NCI-H2227 treated with DMSO at 0.1 percent for 48 hours (cell line): ENCODE measurements at regions not wholly inside any gene's neighbourhood (a gene's known extent, or its start where the extent isn't known, plus 50 kb on each side); places are given as distances from the start of the nearest gene placed in this dataset.
"Not testable (repeated sequence)": the region's sequence is repeated elsewhere in the genome, so short reads cannot be mapped to it uniquely, and the experiment has no call there.

Source experiments
- DNase-seq: peaks from one replicate; lab custom pipeline; 2025; lab: John Stamatoyannopoulos, UW

DNA sequence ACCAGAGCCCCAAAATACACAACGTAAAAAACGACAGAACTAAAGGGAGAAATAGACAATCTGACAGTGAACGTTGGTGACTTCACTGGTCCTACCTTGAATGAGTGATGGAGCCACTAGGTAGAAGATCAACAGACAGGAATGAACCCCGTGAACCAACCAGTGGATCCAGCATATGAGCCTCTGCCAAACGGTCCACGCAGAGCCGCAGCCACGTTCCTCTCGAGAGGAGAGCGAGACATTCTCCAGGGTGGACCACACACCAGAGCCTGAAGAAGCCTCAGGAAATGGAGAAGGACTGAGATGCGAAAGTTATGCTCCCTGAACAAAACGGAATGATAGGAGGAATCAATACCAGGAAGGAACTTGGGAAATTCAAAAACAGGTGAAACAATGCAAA is 178.4 kb downstream of the RTP5 start:
- DNase-seq: no peak

DNA sequence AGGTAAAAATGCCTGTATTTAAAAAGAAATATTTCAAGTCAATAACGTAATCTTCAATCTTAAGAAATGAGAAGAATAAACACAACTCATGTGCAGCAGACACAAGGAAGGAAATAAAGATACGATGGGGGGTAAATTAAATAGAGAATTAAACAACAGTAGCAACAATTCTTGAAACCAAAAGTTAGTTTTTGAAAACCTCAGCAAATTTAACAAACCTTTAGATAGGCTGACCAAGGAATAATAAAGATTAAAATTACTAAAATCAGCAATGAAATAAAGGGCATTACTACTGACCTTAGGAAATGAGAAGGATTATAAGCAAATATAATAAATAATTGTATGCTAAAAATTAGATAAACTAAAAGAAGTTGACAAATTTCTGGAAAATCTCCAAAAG is 178.9 kb downstream of the RTP5 start:
- no peak for DNase-seq

DNA sequence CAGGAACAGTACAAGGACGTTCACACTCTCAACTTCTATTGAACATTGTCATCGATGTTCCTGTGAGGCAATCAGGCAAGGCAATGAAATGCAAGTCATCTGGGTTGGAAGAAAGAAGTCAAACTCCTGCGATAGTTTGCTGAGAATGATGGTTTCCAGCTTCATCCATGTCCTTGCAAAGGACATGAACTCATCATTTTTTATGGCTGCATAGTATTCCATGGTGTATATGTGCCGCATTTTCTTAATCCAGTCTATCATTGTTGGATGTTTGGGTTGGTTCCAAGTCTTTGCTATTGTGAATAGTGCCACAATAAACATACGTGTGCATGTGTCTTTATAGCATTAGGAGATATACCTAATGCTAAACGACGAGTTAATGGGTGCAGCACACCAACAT is 180.0 kb downstream of the RTP5 start:
- DNase-seq: not testable (repeated sequence)

DNA sequence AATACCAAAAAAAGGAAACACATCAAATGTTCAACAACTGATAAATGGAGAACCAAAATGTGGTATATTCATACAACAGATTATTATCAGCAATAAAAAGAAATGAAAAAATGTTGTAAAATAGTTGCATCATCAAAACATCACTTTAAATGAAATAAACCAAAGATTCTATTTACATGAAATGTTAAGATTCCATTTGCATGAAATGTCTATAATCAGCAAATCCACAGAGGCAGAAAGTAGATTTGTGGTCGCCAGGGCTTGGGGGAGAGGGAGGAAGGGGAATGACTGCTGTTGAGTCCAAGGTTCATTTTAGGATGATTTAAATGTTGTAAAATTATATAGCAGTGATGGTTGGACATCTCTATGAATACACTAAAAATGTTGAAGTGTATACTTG is 181.9 kb downstream of the RTP5 start:
- peak; percentile 70 for DNase-seq

DNA sequence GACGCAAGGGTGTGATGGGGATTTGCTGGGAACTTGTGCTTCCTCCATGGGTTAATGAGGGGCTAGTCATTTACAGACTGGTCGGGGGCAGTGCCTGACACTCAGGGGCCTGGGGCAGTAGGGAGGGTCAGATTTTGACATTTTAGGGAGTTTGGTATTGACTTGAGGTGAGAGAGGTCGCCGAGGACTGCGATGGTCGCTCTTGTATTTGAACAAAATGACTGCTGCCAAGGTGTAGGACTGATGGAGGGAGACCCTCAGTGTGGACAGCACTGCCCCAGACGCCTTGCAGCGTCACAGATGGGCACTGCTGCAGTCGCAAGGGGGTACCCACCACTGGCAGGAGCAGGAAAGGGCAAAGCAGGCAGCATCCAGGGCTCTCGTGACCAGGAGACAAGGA is 182.9 kb downstream of the RTP5 start:
- DNase-seq: no peak

DNA sequence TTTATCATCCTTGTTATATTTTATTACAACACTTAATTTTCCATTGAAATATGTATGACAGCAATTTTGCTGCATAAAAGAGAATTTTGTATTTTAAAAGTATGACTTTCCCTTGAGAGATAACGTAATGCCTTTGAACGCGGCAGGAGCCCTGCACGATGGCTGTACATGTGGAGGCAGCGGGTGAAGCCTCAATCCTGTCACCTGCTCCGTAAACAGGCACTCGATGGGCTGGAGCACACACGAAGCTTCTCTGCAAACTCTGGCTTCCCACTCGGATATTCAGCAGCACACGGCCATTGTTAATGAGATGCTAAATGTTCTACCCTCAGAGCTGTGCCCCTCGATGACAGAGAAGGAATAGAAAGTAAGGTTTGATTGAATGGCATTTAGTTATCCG is 184.4 kb downstream of the RTP5 start:
- DNase-seq: no peak

DNA sequence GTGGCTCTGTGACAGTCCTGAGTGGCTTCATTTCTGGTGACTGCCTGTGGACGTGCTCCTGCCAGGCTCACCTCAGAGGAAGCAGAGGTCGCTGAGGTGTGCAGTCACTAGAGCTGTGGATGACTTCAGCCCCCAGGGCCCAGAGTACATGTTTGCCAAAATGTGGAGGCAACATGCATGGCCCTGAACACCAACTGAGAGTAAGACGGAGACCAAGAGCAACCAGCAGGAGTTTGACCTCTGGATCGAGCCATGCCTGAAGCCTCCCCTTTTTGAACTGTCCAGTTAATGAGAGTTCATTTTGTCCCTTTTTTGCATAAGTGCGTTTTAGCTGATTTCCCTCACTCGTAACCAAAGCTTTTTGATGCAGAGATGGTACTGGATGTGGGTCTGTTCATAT is 184.9 kb downstream of the RTP5 start:
- DNase-seq: no peak

DNA sequence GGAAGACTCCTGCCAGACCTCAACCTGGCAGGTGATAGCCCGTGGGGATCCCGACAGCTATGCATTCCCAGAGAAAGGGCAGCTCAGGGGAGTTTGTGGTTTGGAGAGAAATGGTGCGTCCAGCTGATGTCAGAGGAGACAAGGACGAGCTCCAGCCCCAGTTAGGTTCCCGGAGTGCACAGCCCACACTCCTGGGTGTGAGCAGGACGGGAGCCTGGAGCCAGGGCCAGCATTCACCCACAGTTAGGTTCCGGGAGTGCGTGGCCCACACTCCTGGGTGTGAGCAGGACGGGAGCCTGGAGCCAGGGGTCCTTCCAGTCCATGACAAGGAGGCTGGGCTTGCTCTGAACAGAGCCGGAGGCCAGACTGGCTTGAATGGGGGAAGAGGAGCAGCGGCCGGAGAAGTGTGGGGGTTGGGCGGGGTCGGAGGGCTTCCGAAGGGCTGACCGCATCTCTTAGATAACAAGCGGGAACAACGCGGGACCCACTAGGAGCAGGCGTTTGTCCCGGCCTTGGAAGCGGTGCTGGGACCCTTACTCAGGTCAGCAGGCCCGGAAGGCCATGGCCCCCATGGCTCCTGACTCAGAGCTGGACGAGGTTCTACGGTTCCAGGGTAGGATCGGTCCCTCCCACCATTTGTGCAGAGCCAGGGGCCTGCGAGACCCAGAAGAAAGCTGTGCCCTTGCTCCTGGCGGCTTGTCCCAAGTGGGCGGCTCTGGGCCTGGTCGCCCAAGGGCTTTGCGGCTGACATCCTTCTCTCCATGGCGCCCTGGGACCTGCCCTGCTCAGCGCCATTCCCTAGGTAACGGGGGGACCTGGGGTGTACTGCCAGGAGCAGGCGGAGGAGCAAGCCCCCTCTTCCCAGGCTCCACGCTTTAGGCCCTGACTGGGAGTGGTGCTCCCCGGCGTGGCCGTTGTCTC is 185.6 kb downstream of the RTP5 start:
- no peak for DNase-seq

DNA sequence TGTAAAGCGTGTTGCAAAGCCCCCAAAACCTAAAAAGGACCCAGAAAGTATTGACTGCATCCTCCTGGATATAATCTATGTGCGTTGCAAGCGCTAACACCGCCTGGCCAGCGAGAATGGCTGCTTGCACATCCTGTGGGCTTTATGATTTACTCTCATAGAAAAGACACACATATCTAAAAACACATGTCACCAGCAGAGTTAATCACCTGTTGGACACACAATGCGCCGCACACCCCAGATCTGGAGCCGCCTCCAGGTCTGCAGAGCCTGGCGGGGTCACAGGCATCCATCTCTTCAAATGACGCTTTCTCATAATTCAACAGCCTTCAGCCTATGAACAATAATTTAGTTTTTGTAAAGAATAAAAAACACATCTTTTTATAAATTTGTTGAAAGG is 186.5 kb downstream of the RTP5 start:
- no peak for DNase-seq

DNA sequence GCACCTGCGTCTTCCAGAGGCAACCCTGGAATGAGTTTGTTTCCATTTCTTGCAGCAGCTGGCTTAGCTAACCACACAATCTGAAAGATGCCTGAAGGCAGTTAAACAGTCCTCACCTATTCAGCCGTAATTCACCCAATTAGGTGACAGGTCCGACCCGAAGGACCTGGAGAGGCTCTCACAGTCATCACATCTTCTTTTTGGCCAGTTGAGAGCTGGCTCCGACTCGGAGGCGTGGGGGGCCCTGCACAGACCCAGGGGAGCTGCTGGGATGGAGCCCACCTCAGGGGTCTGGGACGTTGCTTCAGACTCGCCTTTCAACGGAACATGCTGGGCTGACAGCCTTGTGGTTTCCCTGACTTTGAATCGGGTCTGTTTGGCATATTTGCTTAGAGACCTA is 187.3 kb downstream of the RTP5 start:
- no peak for DNase-seq

DNA sequence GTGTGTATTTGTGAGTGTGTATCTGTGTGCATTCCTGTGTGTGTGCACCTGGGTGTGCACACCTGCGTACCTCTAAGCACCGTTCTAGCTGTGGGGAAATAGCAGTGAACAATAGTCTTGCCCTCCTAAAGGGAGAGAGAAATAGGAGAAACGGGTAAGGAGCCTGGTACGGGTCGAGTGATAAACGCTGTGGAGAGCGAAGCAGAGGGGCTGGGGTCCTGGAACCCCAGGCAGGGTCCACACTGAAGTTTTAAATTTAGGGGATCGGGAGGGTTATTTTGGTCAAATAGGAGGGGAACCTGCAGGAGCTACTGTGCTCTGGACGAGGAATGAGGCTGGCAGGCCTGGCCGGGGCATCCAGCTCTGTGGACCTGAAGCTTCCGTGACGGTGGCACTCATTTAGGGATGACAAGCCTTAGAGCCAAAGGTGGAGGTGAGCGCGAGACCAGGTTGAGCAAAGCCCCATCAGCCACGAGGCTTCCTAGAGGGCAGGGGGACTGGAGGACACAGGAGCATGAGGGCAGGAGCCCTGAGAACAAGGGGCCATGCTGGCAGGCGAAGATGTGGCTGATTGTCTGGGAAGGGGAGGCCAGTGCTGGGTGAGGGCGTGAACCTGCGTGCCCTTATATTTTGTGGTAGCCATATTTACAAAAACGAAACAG is 188.0 kb downstream of the RTP5 start:
- DNase-seq: no peak

DNA sequence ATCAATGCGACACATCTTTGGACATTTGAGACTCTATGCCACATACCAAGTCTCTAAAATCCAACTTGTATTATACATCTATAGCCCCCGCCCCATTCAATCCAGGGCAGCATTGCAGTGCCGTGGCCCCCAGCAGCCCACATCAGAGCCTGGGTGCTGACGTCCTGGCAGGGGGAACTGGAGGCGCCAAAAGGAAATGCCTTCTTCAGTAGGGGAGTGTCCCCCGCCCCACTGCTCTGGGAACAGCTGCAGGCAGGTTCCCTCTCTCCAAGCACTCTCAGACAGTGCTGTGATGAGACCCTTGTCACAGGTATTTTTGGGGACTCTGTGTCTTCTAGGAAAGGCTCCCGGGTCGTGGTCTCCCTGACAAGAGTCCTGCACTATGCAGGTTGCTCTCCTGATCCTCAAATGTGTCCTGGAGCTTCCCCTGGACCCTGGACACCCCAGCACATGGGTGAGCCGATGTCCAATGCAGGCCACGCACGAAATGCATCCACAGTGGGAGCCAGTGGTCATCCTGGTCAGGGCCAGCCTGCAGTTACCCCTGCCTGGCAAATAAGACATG is 188.7 kb downstream of the RTP5 start:
- DNase-seq: no peak

DNA sequence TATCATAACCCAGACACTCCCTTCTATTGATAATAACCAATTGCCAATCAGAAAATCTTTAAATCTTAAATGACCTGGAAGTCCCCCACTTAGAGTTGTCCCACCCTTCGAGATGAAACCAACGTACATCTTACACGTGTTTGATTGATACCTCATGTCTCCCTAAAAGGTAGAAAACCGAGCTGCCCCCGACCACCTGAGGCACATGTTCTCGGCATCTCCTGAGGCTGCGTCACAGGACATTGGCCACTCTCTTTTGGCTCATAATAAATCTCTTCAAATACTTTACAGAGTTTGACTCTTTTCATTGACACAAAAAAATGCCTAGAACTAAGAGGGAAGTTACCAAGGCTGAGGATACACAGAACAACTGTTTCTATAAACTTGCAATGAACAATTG is 190.0 kb downstream of the RTP5 start:
- DNase-seq: no peak

DNA sequence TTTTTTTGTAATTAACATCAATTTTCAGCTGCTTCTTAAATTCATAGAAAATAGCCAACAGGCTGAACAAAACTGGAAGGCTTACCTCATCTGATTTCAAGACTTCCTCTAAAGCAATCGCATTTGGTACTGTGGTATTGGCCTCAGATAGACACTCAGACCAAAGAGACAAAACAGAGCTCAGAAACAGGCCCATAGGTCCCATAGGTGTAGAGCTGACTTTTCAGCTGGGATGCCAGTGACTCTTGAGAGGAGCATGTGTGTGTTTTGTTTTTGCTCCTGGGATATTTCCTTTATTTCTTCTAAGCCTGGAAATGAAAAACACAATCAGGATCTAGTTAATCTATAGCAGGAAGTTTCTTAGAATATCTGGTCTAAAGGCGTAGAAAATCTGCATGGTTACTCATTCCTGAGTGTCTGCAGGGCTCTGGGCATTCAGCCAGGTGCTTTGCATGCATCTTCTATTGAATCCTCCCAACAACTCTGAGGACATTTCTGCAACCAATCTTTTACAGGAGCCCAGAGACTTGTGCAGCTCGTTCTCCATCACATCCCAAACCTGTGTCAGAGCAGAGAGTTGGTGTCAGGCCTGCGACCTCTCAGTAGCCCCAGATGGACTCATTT is 190.8 kb downstream of the RTP5 start:
- DNase-seq: no peak

DNA sequence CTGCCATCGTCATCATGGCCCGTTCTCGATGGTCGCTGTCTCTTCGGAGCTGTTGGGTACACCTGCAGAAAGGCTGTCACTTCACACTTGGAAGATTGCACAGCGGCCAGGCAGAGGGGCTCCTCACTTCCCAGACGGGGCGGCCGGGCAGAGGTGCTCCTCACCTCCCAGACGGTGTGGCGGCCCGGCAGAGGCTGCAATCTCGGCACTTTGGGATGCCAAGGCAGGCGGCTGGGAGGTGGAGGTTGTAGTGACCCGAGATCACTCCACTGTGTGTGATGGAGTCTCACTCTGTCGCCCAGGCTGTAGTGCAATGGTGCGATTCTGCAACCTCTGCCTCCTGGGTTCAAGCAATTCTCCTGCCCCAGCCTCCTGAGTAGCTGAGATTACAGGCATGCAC is 192.4 kb downstream of the RTP5 start:
- DNase-seq: not testable (repeated sequence)

DNA sequence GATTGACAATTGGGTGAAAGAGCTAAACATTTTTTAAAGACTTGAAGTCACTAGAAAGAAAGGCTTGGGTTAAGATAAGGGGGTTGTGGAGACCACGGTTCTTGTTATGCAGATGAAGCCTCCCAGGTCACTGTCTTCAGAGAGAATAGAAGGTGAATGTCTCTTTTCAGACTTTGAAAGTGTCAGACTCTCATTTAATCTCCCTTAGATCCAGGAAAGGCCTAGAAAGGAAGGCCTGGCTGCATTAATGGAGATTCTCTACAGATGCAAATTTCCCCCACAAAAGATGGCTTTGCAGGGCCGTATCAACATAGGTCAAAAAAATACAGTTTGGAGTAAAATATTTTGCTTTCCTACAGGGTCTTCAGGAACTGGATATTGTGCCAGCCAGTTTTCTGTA is 193.9 kb downstream of the RTP5 start:
- DNase-seq: no peak

DNA sequence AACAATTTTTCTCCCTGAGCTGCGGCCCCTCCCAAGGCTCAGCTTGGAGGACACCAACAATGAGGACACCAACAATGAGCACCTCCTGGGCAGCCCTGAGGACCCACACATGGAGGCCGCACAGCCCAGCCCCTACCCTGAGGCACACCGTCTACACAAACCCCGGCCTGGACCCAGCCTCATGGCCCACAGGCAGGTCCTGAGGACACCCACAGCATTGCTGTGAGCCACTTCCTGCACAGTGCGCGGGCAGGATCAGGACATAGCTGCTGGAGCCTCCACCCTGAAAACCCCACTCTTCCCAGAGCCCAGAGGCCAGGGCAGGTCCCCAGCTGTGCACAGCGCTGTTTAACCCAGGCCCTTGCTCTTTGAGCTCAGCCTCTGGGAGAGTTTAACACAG is 194.3 kb downstream of the RTP5 start:
- no peak for DNase-seq

DNA sequence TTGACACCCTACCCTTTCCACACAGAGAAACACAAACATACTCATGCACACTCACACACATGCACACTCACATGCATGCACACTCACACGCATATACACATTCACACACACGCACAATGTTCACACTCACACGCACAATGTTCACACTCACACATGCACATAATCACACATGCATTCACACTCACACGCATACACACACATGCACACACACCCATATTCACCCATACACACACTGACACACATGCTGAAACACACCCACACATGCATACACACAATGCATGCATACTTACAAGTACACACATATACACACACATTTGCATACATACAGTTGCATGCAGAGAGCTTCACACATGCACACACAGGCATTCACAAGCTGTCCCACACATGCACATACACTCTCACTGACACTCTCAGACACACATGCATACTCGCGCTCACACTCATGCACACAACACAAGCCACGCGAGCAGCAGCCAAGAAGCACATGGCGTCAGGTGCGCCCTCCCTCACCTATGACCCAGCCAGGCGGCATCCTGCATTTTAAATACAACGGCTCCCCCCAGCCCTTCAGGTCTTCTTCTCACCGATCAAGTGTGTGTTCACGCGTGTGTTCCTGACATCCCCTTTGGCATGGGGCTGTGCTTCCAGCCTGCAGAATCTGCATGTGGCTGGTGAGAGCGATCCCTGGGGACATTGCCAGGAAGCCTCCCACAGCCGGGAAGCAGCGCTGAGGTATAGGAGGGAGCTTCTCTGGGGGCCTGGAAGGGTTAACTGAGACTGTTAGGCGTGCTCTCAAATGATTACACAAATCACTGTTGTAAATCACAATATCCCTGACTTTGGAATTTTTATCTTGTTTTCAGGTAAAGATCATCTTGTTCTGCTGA is 195.1 kb downstream of the RTP5 start:
- no peak for DNase-seq

DNA sequence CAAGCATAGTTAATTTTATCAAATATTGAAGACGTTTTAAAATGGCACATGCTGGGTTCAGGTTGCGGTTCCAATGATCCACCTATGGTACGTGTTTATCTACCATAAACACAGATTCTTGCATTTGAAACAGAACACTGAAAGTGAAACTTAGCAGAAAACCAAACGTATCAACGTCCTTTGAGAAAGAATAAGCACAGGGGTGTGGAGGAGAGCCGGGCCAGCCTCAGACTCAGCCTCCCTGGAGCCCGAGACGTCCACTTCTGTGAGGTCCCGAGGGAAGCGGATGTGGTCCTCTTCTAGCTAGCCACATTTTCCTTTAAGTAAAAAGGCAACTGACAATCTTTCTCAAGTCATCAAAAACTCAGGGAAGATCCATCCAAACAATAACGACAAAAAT is 195.9 kb downstream of the RTP5 start:
- DNase-seq: no peak

DNA sequence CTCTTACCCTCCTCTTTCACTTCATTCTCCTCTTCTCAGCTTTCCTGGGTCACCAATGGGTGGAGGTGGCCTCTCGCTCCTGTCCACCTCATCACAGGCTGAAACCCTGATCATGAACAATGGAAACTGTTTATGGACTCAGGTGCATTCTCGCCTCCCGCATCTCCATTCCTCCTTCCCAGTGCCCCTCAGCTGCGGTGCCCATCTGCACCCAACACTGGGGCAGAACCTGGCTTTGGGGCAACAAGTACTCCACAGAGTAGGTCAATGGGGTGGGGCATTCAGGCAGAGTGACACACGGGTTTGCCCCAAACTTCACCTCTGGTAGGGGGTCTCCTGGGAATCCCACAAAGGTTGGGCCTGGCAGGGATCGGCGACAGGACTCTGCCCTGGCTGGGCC is 199.5 kb downstream of the RTP5 start:
- no peak for DNase-seq

DNA sequence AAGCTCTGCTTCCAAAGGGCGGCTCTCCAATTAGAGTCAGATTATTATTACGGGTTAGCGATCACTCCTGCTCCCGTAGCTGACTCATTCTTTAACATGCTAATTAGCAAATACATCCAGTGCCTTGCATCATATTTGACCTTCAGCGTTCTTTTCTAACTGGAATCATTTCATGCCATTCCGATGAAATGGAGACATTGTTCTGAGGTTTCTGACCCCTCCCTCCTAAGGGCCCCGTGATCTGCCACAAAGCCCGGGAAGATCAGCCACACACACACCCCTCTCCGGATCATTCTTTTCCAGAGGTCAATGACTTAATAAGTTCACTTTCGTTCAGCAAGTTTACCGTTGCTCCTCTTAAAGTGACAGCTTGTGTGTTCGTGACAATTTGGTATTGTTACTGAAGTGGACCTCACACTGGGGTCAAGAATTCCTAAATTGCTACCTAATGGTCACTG is 200.4 kb downstream of the RTP5 start:
- not testable (repeated sequence) for DNase-seq

DNA sequence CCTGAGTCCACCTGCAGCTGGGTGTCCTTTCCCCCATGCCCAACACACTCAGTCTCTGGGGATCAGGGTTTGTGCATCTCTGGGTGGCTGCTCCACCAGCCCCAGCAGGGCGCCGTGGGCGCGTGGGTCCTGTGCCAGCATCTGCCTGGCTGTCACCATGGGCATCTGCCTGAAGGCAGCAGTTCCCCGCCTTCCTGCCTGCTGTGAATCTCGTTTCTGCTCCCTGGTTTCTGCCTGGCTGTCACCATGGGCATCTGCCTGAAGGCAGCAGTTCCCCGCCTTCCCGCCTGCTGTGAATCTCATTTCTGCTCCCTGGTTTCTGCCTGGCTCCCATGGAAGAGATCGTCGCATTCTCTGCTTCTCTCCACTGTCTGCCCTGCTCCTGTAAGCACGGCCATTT is 201.2 kb downstream of the RTP5 start:
- peak; percentile 89 for DNase-seq
